IMR-90 (cell line): ENCODE measurements at regions not wholly inside any gene's neighbourhood (a gene's known extent, or its start where the extent isn't known, plus 50 kb on each side); places are given as distances from the start of the nearest gene placed in this dataset.
A peak's percentile ranks its signal among the peaks of the same experiment; 100 is the strongest.

Experiments
- ATAC-seq: fragments of 200-7000 bp; cut with Tn5 transposase; 2 replicates; pipeline ENCODE4 v1.9.1; 2020; ENCODE audit warnings: low read depth, mild to moderate bottlenecking, moderate library complexity
- BruUV-seq: library from RNA; stranded (reverse); fragments of 400-500 nt; replicated peaks from 2 replicates; lab custom pipeline; 2021; lab: Mats Ljungman, UMichigan
- CTCF ChIA-PET: fragments of 300-600 bp; formaldehyde crosslinking; extraction: SDS; loops from one replicate; lab custom pipeline; 2021; ENCODE audit warnings: antibody characterized with exemption; lab: Yijun Ruan, JAX
- POLR2A ChIA-PET: fragments of 300-600 bp; sonication (Branson Sonifier 250); formaldehyde crosslinking; loops from one replicate; lab custom pipeline; 2022; ENCODE audit warnings: antibody characterized with exemption; ENCODE audit not compliant: unreplicated experiment; lab: Charles Lee
- DNase-seq: peaks from one replicate; pipeline ENCODE4 v3.0.0; 2013
- H2AFZ ChIP-seq: replicated peaks from 2 replicates; pipeline ENCODE3; 2013; ENCODE audit warnings: low read length, mild to moderate bottlenecking; ENCODE audit not compliant: poor library complexity
- H2AK5ac ChIP-seq: 2 replicates; pipeline ENCODE4 v1.6.1; 2013; ENCODE audit warnings: low read depth, low read length, inconsistent platforms
- H2AK9ac ChIP-seq: replicated peaks from 2 replicates; pipeline ENCODE3; 2013; ENCODE audit warnings: mild to moderate bottlenecking, low read depth, low read length, moderate library complexity; ENCODE audit not compliant: poor library complexity
- H2BK120ac ChIP-seq: 2 replicates; pipeline ENCODE4 v1.6.1; 2013; ENCODE audit warnings: low read depth, low read length, inconsistent platforms
- H2BK15ac ChIP-seq: 3 replicates; pipeline ENCODE4 v1.6.1; 2013; ENCODE audit warnings: low read depth, low read length, inconsistent platforms
- H2BK20ac ChIP-seq: 2 replicates; pipeline ENCODE4 v1.6.1; 2013; ENCODE audit warnings: low read depth, mild to moderate bottlenecking, inconsistent platforms, low read length, moderate library complexity
- H2BK5ac ChIP-seq: 2 replicates; pipeline ENCODE4 v1.6.1; 2013; ENCODE audit warnings: mild to moderate bottlenecking, low read depth, low read length, inconsistent platforms; ENCODE audit not compliant: poor library complexity, severe bottlenecking
- H3K14ac ChIP-seq: replicated peaks from 2 replicates; pipeline ENCODE4 v1.6.1; 2013; ENCODE audit warnings: low read depth, low read length, inconsistent platforms
- H3K18ac ChIP-seq: 2 replicates; pipeline ENCODE4 v1.6.1; 2013; ENCODE audit warnings: low read depth, low read length, control low read depth
- H3K23ac ChIP-seq: 2 replicates; pipeline ENCODE4 v1.6.1; 2013; ENCODE audit warnings: low read depth, low read length, inconsistent platforms
- H3K27ac ChIP-seq: 2 replicates; pipeline ENCODE4 v1.5.1; 2013; ENCODE audit warnings: mild to moderate bottlenecking, control low read depth, low read length; ENCODE audit not compliant: insufficient read depth
- H3K27me3 ChIP-seq: 2 replicates; pipeline ENCODE4 v1.6.1; 2013; ENCODE audit warnings: low read length; ENCODE audit not compliant: control insufficient read depth, insufficient read depth
- H3K36me3 ChIP-seq: 2 replicates; pipeline ENCODE4 v1.6.1; 2013; ENCODE audit warnings: low read length, mixed read lengths; ENCODE audit not compliant: control insufficient read depth, insufficient read depth
- H3K4ac ChIP-seq: 2 replicates; pipeline ENCODE4 v1.6.1; 2013; ENCODE audit warnings: low read depth, low read length, inconsistent platforms
- H3K4me1 ChIP-seq: 2 replicates; pipeline ENCODE4 v1.6.1; 2013; ENCODE audit warnings: low read length, mixed read lengths; ENCODE audit not compliant: control insufficient read depth, insufficient read depth
- H3K4me2 ChIP-seq: 2 replicates; pipeline ENCODE4 v1.6.1; 2013; ENCODE audit warnings: low read depth, mild to moderate bottlenecking, control low read depth, low read length, moderate library complexity
- H3K4me3 ChIP-seq: 2 replicates; pipeline ENCODE4 v1.5.1; 2013; ENCODE audit warnings: low read depth, mild to moderate bottlenecking, control low read depth, low read length, moderate library complexity; ENCODE audit not compliant: insufficient read depth
- H3K56ac ChIP-seq: 2 replicates; pipeline ENCODE4 v1.6.1; 2013; ENCODE audit warnings: low read length, inconsistent platforms; ENCODE audit not compliant: insufficient read depth; ENCODE audit errors: extremely low read depth
- H3K79me1 ChIP-seq, 2 experiments: 2 replicates each; pipeline ENCODE4 v1.6.1; 2013; ENCODE audit warnings: low read length in 2 of 2, inconsistent platforms in 1 of 2, low read depth in 1 of 2
- H3K9ac ChIP-seq: 2 replicates; pipeline ENCODE4 v1.6.1; 2013; ENCODE audit warnings: low read depth, low read length, control low read depth
- H3K9me1 ChIP-seq: 2 replicates; pipeline ENCODE4 v1.6.1; 2013; ENCODE audit warnings: low read length, inconsistent platforms; ENCODE audit not compliant: insufficient read depth
- H3K9me3 ChIP-seq: 2 replicates; pipeline ENCODE4 v1.6.1; 2013; ENCODE audit warnings: low read length; ENCODE audit not compliant: control insufficient read depth, insufficient read depth
- H4K20me1 ChIP-seq: 2 replicates; pipeline ENCODE4 v1.6.1; 2013; ENCODE audit warnings: low read length, inconsistent platforms; ENCODE audit not compliant: insufficient read depth
- H4K5ac ChIP-seq: 2 replicates; pipeline ENCODE4 v1.6.1; 2013; ENCODE audit warnings: mild to moderate bottlenecking, low read depth, low read length, control low read depth
- H4K8ac ChIP-seq, 2 experiments: 2 replicates each; pipeline ENCODE4 v1.6.1; 2013; ENCODE audit warnings: low read depth in 2 of 2, low read length in 2 of 2, control low read depth in 1 of 2, inconsistent platforms in 1 of 2
- H4K91ac ChIP-seq: 2 replicates; pipeline ENCODE4 v1.6.1; 2013; ENCODE audit warnings: low read depth, low read length, inconsistent platforms; ENCODE audit not compliant: insufficient read depth
- RFX5 ChIP-seq: IDR thresholded peaks from 2 replicates; pipeline ENCODE4 v1.8.0; 2012; ENCODE audit warnings: low read depth, mild to moderate bottlenecking, low read length, moderate library complexity
- WGBS, 2 experiments: methylation state at CpG; one replicate each; pipeline versions ENCODE4 v1.1.5 to v1.1.7; 2013; ENCODE audit warnings: missing lambda C conversion rate in 2 of 2; ENCODE audit not compliant: insufficient read length in 1 of 2; ENCODE audit errors: extremely low coverage in 2 of 2; 5-methylcytosine and 5-hydroxymethylcytosine counted together
- dilution Hi-C: fragments of 300-500 bp; cut with HindIII; formaldehyde crosslinking; loops from one replicate; pipeline ENCODE4 v1.14.3; 2018; ENCODE audit warnings: low sequenced_read_pairs; ENCODE audit not compliant: unreplicated experiment
- in situ Hi-C: fragments of 300-500 bp; cut with MboI; formaldehyde crosslinking; loops from 3 replicates; pipeline ENCODE4 v1.14.3; 2019; ENCODE audit warnings: low sequenced_read_pairs, inconsistent platforms, mixed read lengths
- intact Hi-C: fragments of 100-400 bp; cut with micrococcal nuclease; formaldehyde crosslinking; loops from 2 replicates; pipeline ENCODE4 v1.10.0; 2022
- TF ChIP-seq, protein P1 (sequence below): fragments of 150-350 bp; IDR thresholded peaks from 2 replicates; pipeline ENCODE4 v1.6.1; 2017; ENCODE audit warnings: mild to moderate bottlenecking, antibody characterized with exemption, low read length, low read depth

GRCh38 chr4:146121757-146122156, 53.8 kb upstream of the LSM6 start:
- WGBS, 2 experiments: 80% methylated on average over 1 of the region's 3 CpGs; no CpG with 5 or more reads in 1 of the 2 experiments
- in situ Hi-C loops: no loop called here
- no TSS peak for BruUV-seq
- TF ChIP-seq, protein P1, sequence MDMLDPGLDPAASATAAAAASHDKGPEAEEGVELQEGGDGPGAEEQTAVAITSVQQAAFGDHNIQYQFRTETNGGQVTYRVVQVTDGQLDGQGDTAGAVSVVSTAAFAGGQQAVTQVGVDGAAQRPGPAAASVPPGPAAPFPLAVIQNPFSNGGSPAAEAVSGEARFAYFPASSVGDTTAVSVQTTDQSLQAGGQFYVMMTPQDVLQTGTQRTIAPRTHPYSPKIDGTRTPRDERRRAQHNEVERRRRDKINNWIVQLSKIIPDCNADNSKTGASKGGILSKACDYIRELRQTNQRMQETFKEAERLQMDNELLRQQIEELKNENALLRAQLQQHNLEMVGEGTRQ: no peak
- TF ChIP-seq RFX5: no peak
- Histone ChIP-seq H3K79me1 (no peaks in the 10 kb centered on the region), H2AFZ (no peak overlapping the region), H4K5ac (no peak overlapping the region), H2BK120ac (no peak overlapping the region), H3K4me2 (no peak overlapping the region), H3K4me1 (no peaks in the 10 kb centered on the region), H4K91ac (no peak overlapping the region), H3K36me3 (no peaks in the 10 kb centered on the region), H2BK5ac (no peak overlapping the region), H2AK5ac (no peak overlapping the region), H4K8ac (no peak overlapping the region), H2AK9ac (no peak overlapping the region), H2BK15ac (no peak overlapping the region), H3K9me3 (no peaks in the 10 kb centered on the region), H3K18ac (no peak overlapping the region), H3K14ac (no peak overlapping the region), H2BK20ac (no peak overlapping the region), H3K4ac (no peak overlapping the region), H3K27me3 (peaks cover 1% of the 10 kb centered on the region; the same call in 1 of the 2 replicates), H3K9ac (no peak overlapping the region), H3K27ac (no peak overlapping the region), H3K4me3 (no peak overlapping the region), H3K9me1 (no peaks in the 10 kb centered on the region), H4K20me1 (no peaks in the 10 kb centered on the region), H3K23ac (no peak overlapping the region), H3K56ac (no peak overlapping the region)
- CTCF ChIA-PET: no interaction called here
- no peak for DNase-seq
- ATAC-seq: peak; percentile 32; the same call in 1 of the 2 replicates
- POLR2A ChIA-PET: interaction anchor here (0.6 kb wide), 1 partner anchor 997 kb away, joined by 3 read pairs; no protein-coding TSS in a partner anchor
- intact Hi-C loops: no loop called here
- dilution Hi-C loops: no loop called here
